ENCODE measurements at regions not wholly inside any gene's neighbourhood (a gene's known extent, or its start where the extent isn't known, plus 50 kb on each side); places are given as distances from the start of the nearest gene placed in this dataset.

DNA sequence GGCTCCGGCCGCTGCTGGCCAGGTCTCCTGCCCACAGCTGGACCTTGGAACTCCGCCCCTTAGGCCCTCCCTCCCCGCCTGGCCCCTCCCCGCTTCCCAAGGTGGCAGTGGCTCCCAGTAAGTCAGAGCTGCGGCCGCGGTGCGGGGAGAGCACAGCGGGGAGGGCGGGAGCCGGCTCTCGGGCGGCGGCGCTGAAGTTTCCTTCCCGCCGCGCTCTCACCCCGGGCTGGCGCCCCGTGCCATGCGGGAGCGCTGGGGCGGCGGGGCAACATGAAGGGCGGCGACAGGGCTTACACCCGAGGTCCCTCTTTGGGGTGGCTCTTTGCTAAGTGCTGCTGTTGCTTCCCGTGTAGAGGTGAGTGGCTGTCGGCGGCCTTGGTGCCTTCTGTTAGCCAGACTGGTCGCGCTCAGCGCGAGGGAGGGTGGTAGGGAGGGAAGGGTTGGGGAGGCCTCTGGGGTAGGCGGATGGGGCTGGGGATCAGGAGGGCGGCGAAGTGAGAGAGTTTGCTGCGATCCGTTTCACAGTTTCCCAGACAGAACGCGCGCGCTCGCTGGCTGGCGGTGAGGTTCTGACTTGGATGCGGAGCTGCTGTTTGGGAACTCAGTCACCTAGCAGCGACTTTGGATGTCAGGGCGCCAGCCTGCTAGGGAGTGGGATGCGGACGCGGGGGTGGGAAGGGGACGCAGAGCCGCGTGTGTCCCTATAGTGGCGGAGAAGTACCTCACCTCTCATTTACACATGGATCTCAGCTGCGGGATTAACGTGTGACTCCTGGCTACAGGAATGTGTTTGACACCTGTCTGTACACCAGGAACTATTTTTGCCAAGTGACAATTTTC lies 145.5 kb upstream of the UMPS start:
- TF ChIP-seq, protein P1, sequence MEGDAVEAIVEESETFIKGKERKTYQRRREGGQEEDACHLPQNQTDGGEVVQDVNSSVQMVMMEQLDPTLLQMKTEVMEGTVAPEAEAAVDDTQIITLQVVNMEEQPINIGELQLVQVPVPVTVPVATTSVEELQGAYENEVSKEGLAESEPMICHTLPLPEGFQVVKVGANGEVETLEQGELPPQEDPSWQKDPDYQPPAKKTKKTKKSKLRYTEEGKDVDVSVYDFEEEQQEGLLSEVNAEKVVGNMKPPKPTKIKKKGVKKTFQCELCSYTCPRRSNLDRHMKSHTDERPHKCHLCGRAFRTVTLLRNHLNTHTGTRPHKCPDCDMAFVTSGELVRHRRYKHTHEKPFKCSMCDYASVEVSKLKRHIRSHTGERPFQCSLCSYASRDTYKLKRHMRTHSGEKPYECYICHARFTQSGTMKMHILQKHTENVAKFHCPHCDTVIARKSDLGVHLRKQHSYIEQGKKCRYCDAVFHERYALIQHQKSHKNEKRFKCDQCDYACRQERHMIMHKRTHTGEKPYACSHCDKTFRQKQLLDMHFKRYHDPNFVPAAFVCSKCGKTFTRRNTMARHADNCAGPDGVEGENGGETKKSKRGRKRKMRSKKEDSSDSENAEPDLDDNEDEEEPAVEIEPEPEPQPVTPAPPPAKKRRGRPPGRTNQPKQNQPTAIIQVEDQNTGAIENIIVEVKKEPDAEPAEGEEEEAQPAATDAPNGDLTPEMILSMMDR (IDR thresholded peaks at IDR 0.05; ENCODE audit: insufficient read depth, low read length, poor library complexity, severe bottlenecking) = no peak
- Histone ChIP-seq H3K27me3 (ENCODE audit: control insufficient read depth, insufficient read depth, low read length) (peaks cover 19% of the 10 kb centered on the region), H3K4me3 (ENCODE audit: low read depth, low read length) (peak overlapping the region; percentile 44), H3K36me3 (ENCODE audit: control insufficient read depth, insufficient read depth, low read length) (no peaks in the 10 kb centered on the region)
- DNase-seq (ENCODE audit: low read depth) = no peak

DNA sequence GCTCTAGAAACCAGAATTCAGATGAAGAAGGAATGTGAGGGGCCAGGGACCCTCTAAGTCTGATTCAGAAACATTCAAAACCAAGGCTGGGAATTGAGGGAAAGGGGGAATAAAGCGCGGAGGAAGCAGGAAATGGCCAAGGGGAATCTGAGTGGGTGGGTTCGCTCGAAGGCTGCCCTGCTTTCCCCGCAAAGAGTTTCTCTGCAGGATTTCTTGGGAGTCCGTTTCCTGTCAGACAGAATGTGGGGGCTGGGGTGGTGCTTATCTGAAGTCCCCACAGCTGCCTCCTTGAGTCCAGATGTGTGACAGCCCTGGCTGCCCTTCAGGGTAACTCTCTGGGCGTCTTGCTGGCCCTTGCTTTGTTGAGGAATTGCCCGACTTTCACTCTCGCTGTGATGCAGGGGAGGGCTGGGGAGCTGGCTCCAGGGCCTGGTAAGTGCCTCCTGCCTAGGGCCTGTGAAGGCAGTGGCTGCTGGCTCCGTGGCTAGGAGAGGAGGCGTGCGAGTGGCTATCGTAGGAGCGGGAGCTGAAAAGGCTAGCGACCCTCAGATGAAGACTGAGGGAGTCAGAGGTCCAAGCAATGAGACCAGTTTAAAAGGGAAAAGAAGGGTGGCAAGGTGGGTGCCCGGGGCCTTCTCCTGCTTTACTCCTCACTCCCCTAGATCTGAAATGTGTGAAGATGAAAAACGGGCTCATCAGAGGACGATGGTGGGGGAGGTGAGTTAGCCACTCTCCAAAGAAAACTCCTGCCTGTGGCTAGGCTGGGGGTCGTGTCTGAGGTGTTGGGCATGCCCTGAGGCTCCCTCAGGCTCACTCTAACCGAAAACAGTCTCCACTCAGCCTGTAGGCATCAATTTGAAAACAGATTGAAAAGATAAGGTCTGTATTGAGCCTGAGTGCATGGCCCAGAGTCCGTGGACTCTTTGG lies 143.9 kb upstream of the UMPS start:
- Histone ChIP-seq H3K4me3 (ENCODE audit: low read depth, low read length) (no peak overlapping the region), H3K27me3 (ENCODE audit: control insufficient read depth, insufficient read depth, low read length) (peaks cover 19% of the 10 kb centered on the region), H3K36me3 (ENCODE audit: control insufficient read depth, insufficient read depth, low read length) (no peaks in the 10 kb centered on the region)
- no peak for DNase-seq (ENCODE audit: low read depth)
- TF ChIP-seq, protein P1 (IDR thresholded peaks at IDR 0.05; ENCODE audit: insufficient read depth, low read length, poor library complexity, severe bottlenecking) = no peak

DNA sequence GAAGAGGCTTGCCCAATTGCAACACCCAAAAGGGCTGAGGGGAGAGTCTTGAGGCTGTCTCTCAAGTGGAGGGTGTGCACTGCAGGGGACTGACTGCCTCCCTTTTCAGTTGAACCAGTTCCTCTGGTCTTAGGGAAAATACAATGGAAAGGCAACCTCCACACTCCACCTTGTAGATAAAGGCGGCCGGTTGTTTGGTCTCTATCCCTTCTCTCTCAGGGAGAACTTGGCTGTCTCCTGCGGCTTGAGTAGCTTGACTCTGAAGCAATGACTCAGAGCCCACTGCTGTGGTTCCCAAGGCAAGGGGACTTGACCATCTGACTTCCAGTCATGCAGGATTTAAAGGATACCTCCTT lies 143.2 kb upstream of the UMPS start:
- H3K4me3 ChIP-seq (ENCODE audit: low read depth, low read length) = no peak overlapping the region
- no peak for DNase-seq (ENCODE audit: low read depth)

DNA sequence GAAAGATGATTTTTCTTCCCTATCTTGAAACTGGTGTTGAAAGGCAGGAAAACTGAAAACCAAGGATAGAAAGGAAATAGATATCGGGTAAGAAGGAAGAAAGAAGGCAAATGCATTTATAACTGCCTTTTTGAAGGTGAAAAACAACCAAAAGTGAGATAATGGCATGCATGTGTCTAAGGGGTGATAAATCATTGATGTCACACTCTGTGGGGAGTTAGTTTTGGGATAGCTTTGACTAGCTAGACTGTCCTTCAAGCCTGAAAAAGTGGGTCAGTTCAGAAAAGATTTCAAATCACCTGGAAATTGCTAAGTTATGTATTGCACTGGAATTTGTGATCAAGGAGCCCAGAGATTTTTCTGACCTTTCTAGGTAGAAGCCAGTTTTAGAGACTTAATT lies 142.2 kb upstream of the UMPS start:
- TF ChIP-seq, protein P1 (IDR thresholded peaks at IDR 0.05; ENCODE audit: insufficient read depth, low read length, poor library complexity, severe bottlenecking) = no peak
- no peak overlapping the region for H3K4me3 ChIP-seq (ENCODE audit: low read depth, low read length)
- H3K36me3 ChIP-seq (ENCODE audit: control insufficient read depth, insufficient read depth, low read length) = no peaks in the 10 kb centered on the region
- no peak for DNase-seq (ENCODE audit: low read depth)
- peaks cover 21% of the 10 kb centered on the region for H3K27me3 ChIP-seq (ENCODE audit: control insufficient read depth, insufficient read depth, low read length)

More for the DNA sequence above, 143.2 kb upstream of the UMPS start:
- TF ChIP-seq, protein P1 (IDR thresholded peaks at IDR 0.05; ENCODE audit: insufficient read depth, low read length, poor library complexity, severe bottlenecking) = no peak
- peaks cover 19% of the 10 kb centered on the region for H3K27me3 ChIP-seq (ENCODE audit: control insufficient read depth, insufficient read depth, low read length)
- no peaks in the 10 kb centered on the region for H3K36me3 ChIP-seq (ENCODE audit: control insufficient read depth, insufficient read depth, low read length)

DNA sequence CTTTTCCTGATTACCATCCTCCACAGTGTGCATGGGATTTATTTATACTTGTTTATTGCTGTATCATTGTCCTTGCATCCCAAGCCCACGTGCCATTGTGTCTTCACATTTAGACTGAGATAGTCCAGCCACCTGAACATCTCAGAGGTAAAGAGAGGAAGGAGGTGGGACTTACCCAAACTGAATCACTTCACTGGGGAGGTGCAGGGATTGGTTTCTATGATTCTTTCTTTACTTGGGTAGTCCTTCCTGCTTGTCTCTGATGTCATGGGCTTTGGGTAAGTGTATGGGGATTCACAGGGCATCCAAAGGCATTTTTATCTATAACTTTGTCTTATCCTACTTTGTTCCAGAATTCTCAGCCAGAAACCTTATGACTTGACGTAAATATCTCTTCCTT lies 141.5 kb upstream of the UMPS start:
- TF ChIP-seq, protein P1 (IDR thresholded peaks at IDR 0.05; ENCODE audit: insufficient read depth, low read length, poor library complexity, severe bottlenecking) = no peak
- no peaks in the 10 kb centered on the region for H3K36me3 ChIP-seq (ENCODE audit: control insufficient read depth, insufficient read depth, low read length)
- H3K4me3 ChIP-seq (ENCODE audit: low read depth, low read length) = no peak overlapping the region
- DNase-seq (ENCODE audit: low read depth) = no peak
- H3K27me3 ChIP-seq (ENCODE audit: control insufficient read depth, insufficient read depth, low read length) = peaks cover 21% of the 10 kb centered on the region
